Loucy (cell line): ENCODE measurements at regions not wholly inside any gene's neighbourhood (a gene's known extent, or its start where the extent isn't known, plus 50 kb on each side); places are given as distances from the start of the nearest gene placed in this dataset.

Experiments used
- H2AFZ ChIP-seq: fragments of 200-600 bp; sonication (generic); 2 replicates; pipeline ENCODE4 v1.6.0; 2016; ENCODE audit warnings: antibody characterized with exemption, mild to moderate bottlenecking, low read length, moderate library complexity
- H3F3A ChIP-seq: fragments of 200-600 bp; 2 replicates; pipeline ENCODE4 v1.6.0; 2016; ENCODE audit warnings: antibody characterized with exemption, low read depth, mild to moderate bottlenecking
- H3K27me3 ChIP-seq: fragments of 200-600 bp; sonication (generic); 2 replicates; pipeline ENCODE4 v1.6.1; 2014; ENCODE audit warnings: low read length, mild to moderate bottlenecking; ENCODE audit not compliant: insufficient read depth, poor library complexity, severe bottlenecking
- H3K36me3 ChIP-seq: fragments of 200-600 bp; sonication (generic); 2 replicates; pipeline ENCODE4 v1.6.1; 2016; ENCODE audit warnings: low read length; ENCODE audit not compliant: insufficient read depth
- H3K4me1 ChIP-seq: fragments of 200-600 bp; sonication (generic); 2 replicates; pipeline ENCODE4 v1.5.1; 2014; ENCODE audit warnings: low read length, mild to moderate bottlenecking; ENCODE audit not compliant: insufficient read depth, poor library complexity, severe bottlenecking
- H3K4me2 ChIP-seq: fragments of 200-600 bp; sonication (generic); 2 replicates; pipeline ENCODE4 v1.6.0; 2014; ENCODE audit warnings: antibody characterized with exemption, low read length, low read depth, mild to moderate bottlenecking; ENCODE audit not compliant: poor library complexity, severe bottlenecking
- H3K4me3 ChIP-seq: fragments of 200-600 bp; sonication (generic); 2 replicates; pipeline ENCODE4 v1.5.1; 2014; ENCODE audit warnings: low read length, mild to moderate bottlenecking, mixed read lengths; ENCODE audit not compliant: poor library complexity, severe bottlenecking
- H3K79me2 ChIP-seq: fragments of 200-600 bp; sonication (generic); 2 replicates; pipeline ENCODE4 v1.6.1; 2014; ENCODE audit warnings: low read length; ENCODE audit not compliant: insufficient read depth
- H3K9ac ChIP-seq: fragments of 200-600 bp; sonication (generic); 2 replicates; pipeline ENCODE4 v1.6.0; 2014; ENCODE audit warnings: mild to moderate bottlenecking, low read depth, low read length, moderate library complexity; ENCODE audit not compliant: poor library complexity, severe bottlenecking
- H3K9me2 ChIP-seq: fragments of 200-600 bp; sonication (generic); replicated peaks from 2 replicates; pipeline ENCODE4 v1.6.1; 2016; ENCODE audit warnings: low read depth, low read length, mixed read lengths
- H3K9me3 ChIP-seq: fragments of 200-600 bp; sonication (generic); 2 replicates; pipeline ENCODE4 v1.6.1; 2014; ENCODE audit warnings: mild to moderate bottlenecking, antibody characterized with exemption, low read length, low read depth; ENCODE audit not compliant: insufficient read depth
- H4K20me1 ChIP-seq: fragments of 200-600 bp; sonication (generic); 2 replicates; pipeline ENCODE4 v1.6.0; 2014; ENCODE audit warnings: antibody characterized with exemption, low read length, mild to moderate bottlenecking; ENCODE audit not compliant: insufficient read depth, poor library complexity, severe bottlenecking
- CTCF ChIP-seq: fragments of 200-600 bp; sonication (generic); conservative IDR thresholded peaks from 2 replicates; pipeline ENCODE4 v1.5.1; 2014; ENCODE audit warnings: mild to moderate bottlenecking, antibody characterized with exemption, low read length
- EZH2phosphoT487 ChIP-seq: fragments of 200-600 bp; IDR thresholded peaks from 2 replicates; pipeline ENCODE4 v1.6.1; 2018; ENCODE audit warnings: antibody characterized with exemption, mild to moderate bottlenecking, moderate library complexity, borderline replicate concordance

GRCh38 chr14:82045339-82045738 is 511.7 kb upstream of the SEL1L start:
- no peak for TF ChIP-seq EZH2phosphoT487
- TF ChIP-seq CTCF = no peak
- Histone ChIP-seq H3K9ac (no peak overlapping the region), H3K9me3 (no peaks in the 10 kb centered on the region)

GRCh38 chr14:82046512-82047226 is 513.0 kb upstream of the SEL1L start:
- no peak for TF ChIP-seq EZH2phosphoT487
- no peak for TF ChIP-seq CTCF
- no peak overlapping the region for H2AFZ ChIP-seq
- no peak overlapping the region for H3K9ac ChIP-seq
- H4K20me1 ChIP-seq = no peaks in the 10 kb centered on the region
- no peaks in the 10 kb centered on the region for H3K27me3 ChIP-seq
- no peaks in the 10 kb centered on the region for H3K9me3 ChIP-seq
- H3K36me3 ChIP-seq = no peaks in the 10 kb centered on the region
- no peaks in the 10 kb centered on the region for H3K4me1 ChIP-seq
- H3K79me2 ChIP-seq = no peaks in the 10 kb centered on the region
- no peaks in the 10 kb centered on the region for H3K9me2 ChIP-seq
- no peak overlapping the region for H3K4me3 ChIP-seq
- H3K4me2 ChIP-seq = no peak overlapping the region
- H3F3A ChIP-seq = no peaks in the 10 kb centered on the region

More at GRCh38 chr14:82045339-82045738, 511.7 kb upstream of the SEL1L start:
- Histone ChIP-seq H2AFZ (no peak overlapping the region), H3K36me3 (no peaks in the 10 kb centered on the region), H3K4me2 (no peak overlapping the region), H3K27me3 (no peaks in the 10 kb centered on the region), H3K4me1 (no peaks in the 10 kb centered on the region), H3K4me3 (no peak overlapping the region), H4K20me1 (no peaks in the 10 kb centered on the region), H3K9me2 (no peaks in the 10 kb centered on the region), H3F3A (no peaks in the 10 kb centered on the region), H3K79me2 (no peaks in the 10 kb centered on the region)

GRCh38 chr14:82047777-82048470 is 514.3 kb upstream of the SEL1L start:
- H3K9ac ChIP-seq = no peak overlapping the region
- no peaks in the 10 kb centered on the region for H4K20me1 ChIP-seq
- H3K27me3 ChIP-seq = no peaks in the 10 kb centered on the region
- no peak overlapping the region for H3K4me3 ChIP-seq
- no peaks in the 10 kb centered on the region for H3K9me3 ChIP-seq
- H2AFZ ChIP-seq = no peak overlapping the region
- H3K9me2 ChIP-seq = no peaks in the 10 kb centered on the region
- no peaks in the 10 kb centered on the region for H3K4me1 ChIP-seq
- no peaks in the 10 kb centered on the region for H3F3A ChIP-seq
- H3K79me2 ChIP-seq = no peaks in the 10 kb centered on the region
- no peak overlapping the region for H3K4me2 ChIP-seq
- H3K36me3 ChIP-seq = no peaks in the 10 kb centered on the region
- no peak for TF ChIP-seq CTCF
- no peak for TF ChIP-seq EZH2phosphoT487
